ENCODE measurements at regions not wholly inside any gene's neighbourhood (a gene's known extent, or its start where the extent isn't known, plus 50 kb on each side); places are given as distances from the start of the nearest gene placed in this dataset.

- no peak for TF ChIP-seq EZH2phosphoT487 (IDR thresholded peaks at IDR 0.05; ENCODE audit: insufficient read depth, low read depth)
- no peak for TF ChIP-seq EZH2 (IDR thresholded peaks at IDR 0.05; ENCODE audit: insufficient read depth, poor library complexity, severe bottlenecking)
Measured at GRCh38 chr2:8363161-8363560, 318.7 kb upstream of the ID2 start.

Measured in GM23248 (cell line).